Prostate gland (tissue), 2 donors: ENCODE measurements at regions not wholly inside any gene's neighbourhood (a gene's known extent, or its start where the extent isn't known, plus 50 kb on each side); places are given as distances from the start of the nearest gene placed in this dataset.

Experiments
- CTCF ChIP-seq, 4 experiments: fragments of 200-600 bp in 2 of 4; fragments of 450-650 bp in 2 of 4; sonication (generic) in 2 of 4; IDR thresholded peaks; 1 replicate in 3 of 4; 2 replicates in 1 of 4; pipeline ENCODE4 v1.5.1; 2016 to 2019; ENCODE audit warnings: antibody characterized with exemption in 4 of 4, mild to moderate bottlenecking in 2 of 4, moderate library complexity in 2 of 4
- POLR2A ChIP-seq: fragments of 450-650 bp; IDR thresholded peaks from one replicate; pipeline ENCODE4 v1.6.1; 2016; ENCODE audit warnings: antibody characterized with exemption, mild to moderate bottlenecking
- POLR2AphosphoS5 ChIP-seq: sonication (generic); formaldehyde crosslinking; IDR thresholded peaks from one replicate; pipeline ENCODE4 v1.6.1; 2017; ENCODE audit warnings: antibody characterized with exemption

GRCh38 chr1:818618-819291 lies 105.0 kb upstream of the SAMD11 start:
- no peak for TF ChIP-seq CTCF (IDR thresholded peaks at IDR 0.05)
- no peak for TF ChIP-seq POLR2AphosphoS5
- TF ChIP-seq POLR2A = no peak
